NT2/D1 (cell line): ENCODE measurements at regions not wholly inside any gene's neighbourhood (a gene's known extent, or its start where the extent isn't known, plus 50 kb on each side); places are given as distances from the start of the nearest gene placed in this dataset.

Experiments used
- SUZ12 ChIP-seq: IDR thresholded peaks from 2 replicates; pipeline ENCODE4 v1.6.1; 2011; ENCODE audit not compliant: insufficient read length, insufficient read depth; ENCODE audit errors: extremely low read depth
- YY1 ChIP-seq: IDR thresholded peaks from 2 replicates; pipeline ENCODE4 v1.6.1; 2011; ENCODE audit not compliant: insufficient read length, insufficient read depth
- ZNF274 ChIP-seq: IDR thresholded peaks from 2 replicates; pipeline ENCODE4 v1.6.1; 2011; ENCODE audit warnings: mild to moderate bottlenecking, low read depth, low read length

DNA sequence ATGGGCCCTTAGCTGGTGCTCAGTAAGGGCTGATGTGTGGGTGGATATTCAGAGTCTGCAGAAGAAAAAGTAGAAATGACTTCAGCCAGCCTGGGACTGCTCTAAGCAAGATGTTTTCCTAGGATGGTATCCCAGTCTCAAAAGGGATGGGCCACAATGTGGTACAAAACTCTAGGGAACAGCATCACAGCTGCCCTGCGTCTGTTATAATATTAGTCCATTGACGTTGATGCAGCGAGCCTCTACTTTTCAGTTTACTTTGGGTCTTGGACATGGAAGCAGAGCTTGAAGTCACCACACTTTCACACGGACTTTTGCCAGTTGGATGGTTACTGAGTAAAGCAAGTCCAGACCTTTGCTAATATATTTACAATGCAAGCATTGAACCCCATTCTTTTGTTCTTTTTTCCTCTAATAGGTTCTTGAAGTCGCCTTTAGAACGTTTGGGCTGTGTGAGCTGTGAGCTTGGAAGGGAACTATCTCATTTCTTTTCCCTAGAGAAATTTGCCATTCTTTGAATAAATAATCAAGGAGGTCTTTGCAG, 105.7 kb downstream of the RDH14 start:
- TF ChIP-seq SUZ12: no peak
- TF ChIP-seq ZNF274: no peak
- TF ChIP-seq YY1: no peak
